DND-41 (cell line): ENCODE measurements at regions not wholly inside any gene's neighbourhood (a gene's known extent, or its start where the extent isn't known, plus 50 kb on each side); places are given as distances from the start of the nearest gene placed in this dataset.

Source experiments
- ATAC-seq: fragments of 200-7000 bp; cut with Tn5 transposase; 3 replicates; pipeline ENCODE4 v1.9.1; 2021; ENCODE audit warnings: low read depth; ENCODE audit not compliant: insufficient read depth
- DNase-seq: peaks from one replicate; pipeline ENCODE4 v3.0.0-alpha.2; 2020
- H2AFZ ChIP-seq: 2 replicates; pipeline ENCODE4 v1.6.0; 2012; ENCODE audit warnings: low read depth, low read length
- H3K27ac ChIP-seq: 2 replicates; pipeline ENCODE4 v1.5.1; 2012; ENCODE audit warnings: low read length, inconsistent platforms
- H3K27me3 ChIP-seq: fragments of 200-600 bp; sonication (generic); 2 replicates; pipeline ENCODE4 v1.6.0; 2012; ENCODE audit warnings: low read length, mild to moderate bottlenecking, inconsistent platforms; ENCODE audit not compliant: insufficient read depth, poor library complexity
- H3K36me3 ChIP-seq: 2 replicates; pipeline ENCODE4 v1.5.1; 2012; ENCODE audit warnings: low read length, inconsistent platforms; ENCODE audit not compliant: insufficient read depth
- H3K4me1 ChIP-seq: 2 replicates; pipeline ENCODE4 v1.5.1; 2012; ENCODE audit warnings: mild to moderate bottlenecking, low read length; ENCODE audit not compliant: insufficient read depth
- H3K4me2 ChIP-seq: 2 replicates; pipeline ENCODE4 v1.6.0; 2012; ENCODE audit warnings: mild to moderate bottlenecking, moderate library complexity, low read length, inconsistent platforms; ENCODE audit not compliant: insufficient read depth
- H3K4me3 ChIP-seq, 2 experiments: fragments of 200-600 bp in 1 of 2; shearing (Covaris generic) in 1 of 2; 2 replicates each; pipeline ENCODE4 v1.5.1; 2012 to 2016; ENCODE audit warnings: inconsistent platforms in 2 of 2, low read length in 2 of 2, mild to moderate bottlenecking in 2 of 2, low read depth in 1 of 2, moderate library complexity in 1 of 2
- H3K79me2 ChIP-seq: 2 replicates; pipeline ENCODE4 v1.6.0; 2012; ENCODE audit warnings: low read length, inconsistent platforms; ENCODE audit not compliant: insufficient read depth
- H3K9ac ChIP-seq: 2 replicates; pipeline ENCODE4 v1.6.0; 2012; ENCODE audit warnings: low read depth, mild to moderate bottlenecking, inconsistent platforms, low read length, moderate library complexity
- H3K9me3 ChIP-seq: 2 replicates; pipeline ENCODE4 v1.5.1; 2012; ENCODE audit warnings: low read length, moderate library complexity, mild to moderate bottlenecking, inconsistent platforms; ENCODE audit not compliant: insufficient read depth, severe bottlenecking
- H4K20me1 ChIP-seq: 2 replicates; pipeline ENCODE4 v1.6.0; 2012; ENCODE audit warnings: low read length; ENCODE audit not compliant: insufficient read depth
- EZH2 ChIP-seq: IDR thresholded peaks from 3 replicates; pipeline ENCODE4 v1.6.1; 2012; ENCODE audit warnings: borderline replicate concordance, low read depth, mild to moderate bottlenecking, moderate library complexity, low read length, inconsistent platforms; ENCODE audit not compliant: severe bottlenecking
- TF ChIP-seq, protein P1 (sequence below): IDR thresholded peaks from 2 replicates; pipeline ENCODE4 v1.5.1; 2012; ENCODE audit warnings: borderline replicate concordance, low read length, moderate library complexity, mild to moderate bottlenecking; ENCODE audit not compliant: poor library complexity, severe bottlenecking; ENCODE audit errors: extremely low read depth

DNA sequence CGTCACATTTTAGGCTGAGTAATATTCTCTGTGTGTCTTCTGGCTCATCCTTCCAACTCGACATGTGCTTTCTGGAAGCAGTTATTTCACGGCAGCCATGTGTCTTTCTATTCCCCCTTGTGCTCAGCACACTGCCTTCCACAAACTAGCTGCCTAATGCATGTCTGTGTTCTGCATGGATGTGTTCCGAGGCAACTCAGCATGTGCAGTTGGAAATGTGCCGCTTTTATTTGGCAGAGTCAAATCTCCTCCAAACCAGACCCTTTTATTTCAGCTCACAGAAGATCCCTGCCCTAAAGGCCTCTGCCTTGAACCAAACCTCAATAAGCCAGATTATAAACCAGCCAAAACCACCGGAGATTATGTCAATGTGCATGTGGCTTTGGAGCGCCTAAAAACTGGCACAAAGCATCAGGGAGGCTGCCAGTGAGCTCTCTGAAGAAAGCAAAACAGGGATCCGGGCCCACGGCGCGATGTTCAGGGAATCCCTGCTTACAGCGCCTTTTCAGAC, 360.2 kb downstream of the DEPDC1B start:
- ATAC-seq (no peak), DNase-seq (no peak)
- Histone ChIP-seq H3K79me2 (no peaks in the 10 kb centered on the region), H3K4me1 (no peaks in the 10 kb centered on the region), H2AFZ (no peak overlapping the region), H3K4me2 (no peak overlapping the region), H3K27ac (no peak overlapping the region), H3K4me3 (no peak overlapping the region), H4K20me1 (no peaks in the 10 kb centered on the region), H3K27me3 (no peaks in the 10 kb centered on the region), H3K36me3 (no peaks in the 10 kb centered on the region), H3K9me3 (no peaks in the 10 kb centered on the region), H3K9ac (no peak overlapping the region)
- TF ChIP-seq, protein P1, sequence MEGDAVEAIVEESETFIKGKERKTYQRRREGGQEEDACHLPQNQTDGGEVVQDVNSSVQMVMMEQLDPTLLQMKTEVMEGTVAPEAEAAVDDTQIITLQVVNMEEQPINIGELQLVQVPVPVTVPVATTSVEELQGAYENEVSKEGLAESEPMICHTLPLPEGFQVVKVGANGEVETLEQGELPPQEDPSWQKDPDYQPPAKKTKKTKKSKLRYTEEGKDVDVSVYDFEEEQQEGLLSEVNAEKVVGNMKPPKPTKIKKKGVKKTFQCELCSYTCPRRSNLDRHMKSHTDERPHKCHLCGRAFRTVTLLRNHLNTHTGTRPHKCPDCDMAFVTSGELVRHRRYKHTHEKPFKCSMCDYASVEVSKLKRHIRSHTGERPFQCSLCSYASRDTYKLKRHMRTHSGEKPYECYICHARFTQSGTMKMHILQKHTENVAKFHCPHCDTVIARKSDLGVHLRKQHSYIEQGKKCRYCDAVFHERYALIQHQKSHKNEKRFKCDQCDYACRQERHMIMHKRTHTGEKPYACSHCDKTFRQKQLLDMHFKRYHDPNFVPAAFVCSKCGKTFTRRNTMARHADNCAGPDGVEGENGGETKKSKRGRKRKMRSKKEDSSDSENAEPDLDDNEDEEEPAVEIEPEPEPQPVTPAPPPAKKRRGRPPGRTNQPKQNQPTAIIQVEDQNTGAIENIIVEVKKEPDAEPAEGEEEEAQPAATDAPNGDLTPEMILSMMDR, result no peak

DNA sequence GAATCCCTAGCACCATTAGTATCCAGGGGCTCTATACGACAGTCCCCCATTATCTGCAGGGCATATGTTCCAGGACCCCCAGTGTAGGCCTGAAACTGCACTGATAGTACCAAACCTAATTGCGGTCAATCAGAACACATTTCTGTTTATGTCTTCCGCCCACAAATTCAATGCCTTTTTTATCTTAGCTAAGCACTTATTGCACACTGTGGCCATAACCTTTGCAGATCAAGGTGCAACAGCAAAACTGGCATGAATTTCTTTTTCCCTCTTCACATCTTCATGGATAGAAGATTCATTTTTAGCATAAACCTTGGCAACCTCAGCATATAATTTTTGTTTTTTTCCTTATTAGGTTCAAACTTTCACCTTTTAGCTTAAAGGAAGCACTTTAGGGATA, 361.1 kb downstream of the DEPDC1B start:
- ATAC-seq (no peak), DNase-seq (no peak)
- H3K9me3 ChIP-seq, result no peaks in the 10 kb centered on the region
- no peaks in the 10 kb centered on the region for H3K27me3 ChIP-seq
- no peaks in the 10 kb centered on the region for H4K20me1 ChIP-seq
- H3K9ac ChIP-seq, result no peak overlapping the region
- H3K36me3 ChIP-seq, result no peaks in the 10 kb centered on the region
- no peak overlapping the region for H3K4me2 ChIP-seq
- no peak overlapping the region for H2AFZ ChIP-seq
- TF ChIP-seq EZH2, result no peak
- TF ChIP-seq, protein P1, result no peak
- H3K79me2 ChIP-seq, result no peaks in the 10 kb centered on the region
- no peaks in the 10 kb centered on the region for H3K4me1 ChIP-seq
- H3K27ac ChIP-seq, result no peak overlapping the region
- no peak overlapping the region for H3K4me3 ChIP-seq

DNA sequence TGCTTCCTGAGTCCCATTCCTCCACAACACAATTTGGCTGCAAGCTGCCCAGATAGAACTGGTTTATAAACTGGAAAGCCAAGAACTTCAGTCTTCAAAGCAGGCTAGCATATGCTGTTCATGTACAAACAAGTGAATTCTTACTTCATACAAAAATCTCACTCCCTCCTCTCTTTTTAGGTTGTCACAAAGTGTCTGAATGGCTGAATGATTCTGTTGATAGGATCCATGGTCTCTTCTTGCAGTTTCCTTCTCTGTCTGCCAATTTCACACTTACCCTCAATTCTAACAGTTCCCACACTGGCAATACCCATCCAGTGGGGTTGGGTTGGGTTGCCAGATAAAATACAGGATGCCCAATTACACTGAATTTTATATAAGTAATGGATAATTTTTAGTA, 363.5 kb downstream of the DEPDC1B start:
- DNase-seq, result no peak
- ATAC-seq, result no peak

More for the DNA sequence above, 363.5 kb downstream of the DEPDC1B start:
- Histone ChIP-seq H3K9ac (no peak overlapping the region), H3K27me3 (no peaks in the 10 kb centered on the region), H3K36me3 (no peaks in the 10 kb centered on the region), H3K27ac (no peak overlapping the region), H3K9me3 (no peaks in the 10 kb centered on the region), H3K4me2 (no peak overlapping the region), H3K4me3 (no peak overlapping the region), H3K4me1 (no peaks in the 10 kb centered on the region), H2AFZ (no peak overlapping the region), H4K20me1 (no peaks in the 10 kb centered on the region), H3K79me2 (no peaks in the 10 kb centered on the region)
- no peak for TF ChIP-seq EZH2
- TF ChIP-seq, protein P1, result no peak
